Activated CD8-positive, alpha-beta T cell treated with anti-CD3 and anti-CD28 coated beads for 36 hours (primary cell): ENCODE measurements at regions not wholly inside any gene's neighbourhood (a gene's known extent, or its start where the extent isn't known, plus 50 kb on each side); places are given as distances from the start of the nearest gene placed in this dataset.

Source experiments
- ATAC-seq: fragments of 200-7000 bp; cut with Tn5 transposase; one replicate; pipeline ENCODE4 v1.10.0; 2021; ENCODE audit warnings: mild to moderate bottlenecking, moderate library complexity
- CTCF ChIA-PET: fragments of 350-600 bp; sonication (Branson Sonifier 250); formaldehyde crosslinking; loops from one replicate; lab custom pipeline; 2021; ENCODE audit warnings: antibody characterized with exemption; lab: Charles Lee
- POLR2A ChIA-PET: fragments of 350-600 bp; sonication (Branson Sonifier 250); formaldehyde crosslinking; loops from one replicate; lab custom pipeline; 2021; ENCODE audit warnings: antibody characterized with exemption; lab: Charles Lee
- DNase-seq: peaks from one replicate; pipeline ENCODE4 v3.0.0-alpha.2; 2020
- H3K27ac Mint-ChIP-seq: one replicate; pipeline ENCODE4 v1.8.0; 2021; ENCODE audit warnings: mild to moderate bottlenecking, mixed read lengths
- H3K27me3 Mint-ChIP-seq: one replicate; pipeline ENCODE4 v1.8.0; 2021; ENCODE audit warnings: mixed read lengths
- H3K36me3 Mint-ChIP-seq: one replicate; pipeline ENCODE4 v1.8.0; 2021; ENCODE audit warnings: low read depth, mixed read lengths
- H3K4me1 Mint-ChIP-seq: one replicate; pipeline ENCODE4 v1.8.0; 2021; ENCODE audit warnings: low read depth, mixed read lengths
- H3K4me3 Mint-ChIP-seq: one replicate; pipeline ENCODE4 v1.8.0; 2021; ENCODE audit warnings: mild to moderate bottlenecking, moderate library complexity, mixed read lengths
- H3K9me3 Mint-ChIP-seq: one replicate; pipeline ENCODE4 v1.8.0; 2021; ENCODE audit warnings: mixed read lengths
- CTCF ChIP-seq: fragments of 200-600 bp; IDR thresholded peaks from one replicate; pipeline ENCODE4 v1.8.0; 2022; ENCODE audit warnings: antibody characterized with exemption, mild to moderate bottlenecking
- intact Hi-C: fragments of 100-400 bp; cut with micrococcal nuclease; formaldehyde crosslinking; loops from one replicate; pipeline ENCODE4 v1.10.0; 2022

DNA sequence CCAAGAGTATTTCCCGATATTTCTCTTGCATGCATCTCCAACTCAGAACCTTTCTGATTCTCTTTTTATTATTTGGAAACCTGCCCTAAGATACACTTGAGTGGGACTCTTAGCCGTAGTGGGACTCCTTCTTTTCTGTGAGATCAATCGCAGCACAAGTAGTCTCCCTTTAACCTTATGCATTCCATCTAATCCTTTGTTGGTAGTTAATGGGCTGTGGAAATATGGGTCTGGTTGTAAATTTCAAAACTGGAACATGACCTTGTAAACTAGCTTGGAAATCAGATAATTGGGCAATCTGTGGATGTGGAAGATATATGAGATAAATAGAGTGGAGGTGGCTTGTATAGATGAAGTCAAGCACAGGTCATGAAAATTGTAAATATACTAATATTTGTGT is 350.0 kb downstream of the NDFIP2 start:
- H3K4me1 Mint-ChIP-seq: no peaks in the 10 kb centered on the region
- DNase-seq (no peak), ATAC-seq (no peak)
- intact Hi-C loops: no loop called here
- H3K27me3 Mint-ChIP-seq: no peaks in the 10 kb centered on the region
- H3K9me3 Mint-ChIP-seq: peaks cover 2% of the 10 kb centered on the region
- ChIA-PET CTCF (no interaction called here), POLR2A (no interaction called here)
- TF ChIP-seq CTCF: no peak
- no peak overlapping the region for H3K27ac Mint-ChIP-seq
- no peaks in the 10 kb centered on the region for H3K36me3 Mint-ChIP-seq
- H3K4me3 Mint-ChIP-seq: no peak overlapping the region

DNA sequence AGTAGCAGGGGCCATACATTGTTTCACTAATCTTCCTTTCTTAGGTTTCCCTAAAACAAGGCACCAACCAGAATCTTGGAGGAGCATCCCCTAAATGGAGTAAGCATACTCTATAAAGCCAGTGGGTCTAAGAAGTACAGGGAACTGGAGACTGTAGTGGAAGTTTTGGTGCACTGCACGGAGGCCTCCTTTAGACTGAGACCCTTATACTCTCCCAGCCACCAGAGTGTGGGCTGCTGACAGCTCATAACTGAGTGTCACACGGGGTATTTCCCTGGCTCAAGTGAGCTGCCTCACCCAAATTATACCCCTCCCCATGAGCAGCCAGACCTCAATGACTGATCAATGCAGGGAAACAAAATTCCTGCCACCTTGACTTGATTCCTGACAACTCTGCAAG is 349.5 kb downstream of the NDFIP2 start:
- ChIA-PET CTCF (no interaction called here), POLR2A (no interaction called here)
- H3K4me3 Mint-ChIP-seq: no peak overlapping the region
- ATAC-seq (no peak), DNase-seq (no peak)
- H3K36me3 Mint-ChIP-seq: no peaks in the 10 kb centered on the region
- H3K27ac Mint-ChIP-seq: no peak overlapping the region
- peaks cover 2% of the 10 kb centered on the region for H3K9me3 Mint-ChIP-seq
- H3K27me3 Mint-ChIP-seq: no peaks in the 10 kb centered on the region
- intact Hi-C loops: no loop called here
- H3K4me1 Mint-ChIP-seq: no peaks in the 10 kb centered on the region
- no peak for TF ChIP-seq CTCF

- ATAC-seq: no peak
- POLR2A ChIA-PET: no interaction called here
- no peak for DNase-seq
- H3K4me1 Mint-ChIP-seq: no peaks in the 10 kb centered on the region
- intact Hi-C loops: no loop called here
- no peak overlapping the region for H3K4me3 Mint-ChIP-seq
- H3K36me3 Mint-ChIP-seq: no peaks in the 10 kb centered on the region
- CTCF ChIA-PET: no interaction called here
- no peaks in the 10 kb centered on the region for H3K27me3 Mint-ChIP-seq
- no peak overlapping the region for H3K27ac Mint-ChIP-seq
- no peak for TF ChIP-seq CTCF
- H3K9me3 Mint-ChIP-seq: peaks cover 2% of the 10 kb centered on the region
Measured at GRCh38 chr13:79829880-79830279, 348.9 kb downstream of the NDFIP2 start.

GRCh38 chr13:79825959-79826358 is 345.0 kb downstream of the NDFIP2 start:
- Mint-ChIP-seq H3K27me3 (no peaks in the 10 kb centered on the region), H3K4me3 (no peak overlapping the region), H3K4me1 (no peaks in the 10 kb centered on the region), H3K27ac (no peak overlapping the region), H3K9me3 (peaks cover 2% of the 10 kb centered on the region), H3K36me3 (no peaks in the 10 kb centered on the region)
- DNase-seq: no peak
- no peak for TF ChIP-seq CTCF
- intact Hi-C loops: no loop called here
- no peak for ATAC-seq
- CTCF ChIA-PET: no interaction called here
- POLR2A ChIA-PET: no interaction called here

DNA sequence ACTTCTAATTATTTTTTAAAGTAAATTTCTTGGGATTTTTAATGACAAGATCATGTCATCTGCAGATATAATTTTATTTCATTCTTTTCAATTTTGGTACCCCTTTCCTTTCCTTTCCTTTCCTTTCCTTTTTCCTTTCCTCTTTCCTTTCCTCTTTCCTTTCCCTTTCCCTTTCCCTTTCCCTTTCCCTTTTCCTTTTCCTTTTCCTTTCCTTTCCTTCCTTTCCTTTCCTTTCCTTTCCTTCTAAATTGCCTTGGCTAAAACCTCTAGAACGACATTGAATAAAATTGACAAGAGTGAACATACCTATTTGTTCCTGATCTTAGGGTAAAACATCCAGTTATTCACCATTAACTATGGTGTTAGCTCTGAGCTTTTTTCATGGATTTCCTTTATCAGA is 334.1 kb downstream of the NDFIP2 start:
- no peak for ATAC-seq
- intact Hi-C loops: no loop called here
- no peak overlapping the region for H3K27ac Mint-ChIP-seq
- no peaks in the 10 kb centered on the region for H3K27me3 Mint-ChIP-seq
- H3K4me1 Mint-ChIP-seq: no peaks in the 10 kb centered on the region
- no peak for TF ChIP-seq CTCF
- POLR2A ChIA-PET: no interaction called here
- peaks cover 5% of the 10 kb centered on the region for H3K9me3 Mint-ChIP-seq
- CTCF ChIA-PET: no interaction called here
- DNase-seq: no peak
- H3K36me3 Mint-ChIP-seq: no peaks in the 10 kb centered on the region
- no peak overlapping the region for H3K4me3 Mint-ChIP-seq
